Ecto neural progenitor cell (in vitro differentiated cells): ENCODE measurements at regions not wholly inside any gene's neighbourhood (a gene's known extent, or its start where the extent isn't known, plus 50 kb on each side); places are given as distances from the start of the nearest gene placed in this dataset.

Experiments used
- DNase-seq: peaks from one replicate; pipeline ENCODE4 v3.0.0-alpha.2; 2018; ENCODE audit warnings: low spot score

DNA sequence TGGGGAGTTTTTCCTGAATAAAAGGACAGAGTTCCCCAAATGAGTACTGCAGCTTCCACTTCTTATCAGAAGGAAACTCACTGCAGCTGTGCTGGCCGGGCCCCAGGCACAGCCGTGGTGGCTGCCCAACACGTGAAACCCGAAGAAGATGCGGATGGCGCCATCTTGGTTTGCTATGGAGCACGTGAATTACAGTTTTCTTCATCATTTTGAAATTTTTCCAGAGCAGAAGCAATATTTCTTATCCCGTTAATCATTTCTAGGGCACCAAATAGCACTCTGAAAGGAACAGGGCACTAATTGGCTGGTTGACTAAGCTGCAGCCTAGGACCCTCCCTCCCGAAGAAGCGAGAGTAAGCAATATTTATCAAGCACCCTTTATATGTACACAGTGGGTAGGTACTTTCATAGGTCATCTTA lies 63.2 kb upstream of the EPS8L3 start:
- DNase-seq = no peak

DNA sequence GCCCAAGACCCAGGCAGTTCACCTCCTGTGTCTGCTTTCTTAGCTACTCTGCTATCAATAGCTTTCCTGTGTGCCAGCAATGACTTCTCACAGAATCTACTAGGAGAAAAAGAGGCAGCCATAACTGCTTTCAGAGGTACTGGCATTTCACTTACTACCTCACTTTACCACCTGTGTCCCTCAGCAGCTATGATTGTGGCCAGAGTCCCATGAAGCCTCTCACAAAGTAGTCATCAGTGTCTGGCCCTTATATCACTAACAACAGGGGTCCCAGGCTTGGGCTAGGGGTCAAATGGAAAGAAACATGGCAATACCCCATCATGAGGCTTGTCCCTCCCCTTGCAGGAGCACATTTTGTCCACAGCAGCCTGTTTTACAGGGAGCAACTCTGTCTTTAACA lies 62.7 kb upstream of the EPS8L3 start:
- DNase-seq = no peak

DNA sequence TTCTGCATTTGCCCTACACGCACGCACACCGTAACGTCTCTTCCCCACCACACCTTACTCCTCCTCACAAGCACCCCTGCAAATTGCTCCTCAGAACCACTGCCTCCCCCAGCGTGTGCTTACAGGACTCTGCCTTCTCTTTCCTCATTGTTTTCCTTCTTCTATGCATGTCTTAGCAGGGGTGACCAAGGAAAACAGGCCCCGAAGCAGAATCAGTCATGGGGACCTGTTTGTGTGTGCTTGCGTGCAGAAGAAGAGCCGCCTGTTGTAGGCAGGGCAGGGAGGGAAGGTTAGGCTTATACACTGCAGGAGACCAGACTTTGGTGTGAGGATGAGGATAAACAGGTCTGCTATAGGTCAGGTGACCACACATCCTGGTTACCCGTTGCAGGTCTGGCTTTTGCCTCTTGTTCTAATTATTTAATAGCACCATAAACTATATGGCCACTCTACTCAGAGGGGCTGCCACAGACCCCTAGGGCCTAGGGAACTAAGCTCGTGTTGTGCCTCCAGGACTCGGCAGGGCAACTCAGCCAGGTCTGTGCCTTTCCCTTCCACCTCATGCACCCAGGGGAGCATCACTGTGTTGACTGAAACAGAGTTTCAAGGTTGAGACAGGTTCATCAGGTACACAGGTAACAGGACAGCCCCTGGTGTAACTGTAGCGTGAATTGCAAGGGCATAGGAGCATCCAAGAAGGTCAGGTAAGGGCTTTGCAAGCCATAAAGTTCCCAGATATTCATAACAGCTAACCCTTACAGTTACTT lies 60.8 kb upstream of the EPS8L3 start:
- no peak for DNase-seq

DNA sequence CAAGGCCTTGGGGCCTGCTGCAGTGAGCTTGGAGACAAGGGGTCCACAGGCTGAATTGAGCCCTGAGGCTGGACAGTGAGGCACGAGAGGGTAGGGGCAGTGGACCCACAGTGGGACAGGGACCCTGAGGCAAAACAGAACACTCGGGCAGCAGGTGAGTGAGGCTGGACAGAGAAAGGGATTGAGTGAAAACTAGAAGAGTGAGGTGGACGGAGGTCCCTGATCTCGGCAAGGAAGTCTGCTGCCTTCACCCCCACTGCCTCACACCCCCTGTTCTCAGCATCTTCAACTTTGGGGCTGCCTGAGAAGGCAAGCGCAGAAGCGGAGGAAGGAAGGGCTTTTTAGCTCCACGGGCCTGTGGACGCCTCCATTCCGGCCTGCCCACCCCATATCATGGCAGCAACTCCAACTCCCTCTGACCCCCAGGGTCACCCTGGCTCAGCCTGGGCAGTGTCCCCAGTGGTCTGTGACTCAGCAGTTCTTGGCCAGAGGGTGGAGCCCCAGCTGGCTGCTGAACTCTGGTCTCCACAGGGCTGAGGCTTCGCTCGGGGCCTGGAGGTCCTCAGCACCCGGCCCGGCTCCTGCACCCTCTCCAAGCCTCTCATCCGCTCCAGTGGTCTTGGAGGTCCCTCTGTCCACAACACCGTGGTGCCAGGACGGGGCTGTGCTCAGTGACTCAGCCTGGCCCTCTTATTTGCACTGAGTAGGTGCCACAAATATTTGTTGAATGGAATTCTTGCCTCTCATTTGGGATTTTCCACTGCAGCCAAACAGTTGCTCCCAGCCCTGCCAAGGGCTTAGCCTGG lies 60.0 kb upstream of the EPS8L3 start:
- no peak for DNase-seq

DNA sequence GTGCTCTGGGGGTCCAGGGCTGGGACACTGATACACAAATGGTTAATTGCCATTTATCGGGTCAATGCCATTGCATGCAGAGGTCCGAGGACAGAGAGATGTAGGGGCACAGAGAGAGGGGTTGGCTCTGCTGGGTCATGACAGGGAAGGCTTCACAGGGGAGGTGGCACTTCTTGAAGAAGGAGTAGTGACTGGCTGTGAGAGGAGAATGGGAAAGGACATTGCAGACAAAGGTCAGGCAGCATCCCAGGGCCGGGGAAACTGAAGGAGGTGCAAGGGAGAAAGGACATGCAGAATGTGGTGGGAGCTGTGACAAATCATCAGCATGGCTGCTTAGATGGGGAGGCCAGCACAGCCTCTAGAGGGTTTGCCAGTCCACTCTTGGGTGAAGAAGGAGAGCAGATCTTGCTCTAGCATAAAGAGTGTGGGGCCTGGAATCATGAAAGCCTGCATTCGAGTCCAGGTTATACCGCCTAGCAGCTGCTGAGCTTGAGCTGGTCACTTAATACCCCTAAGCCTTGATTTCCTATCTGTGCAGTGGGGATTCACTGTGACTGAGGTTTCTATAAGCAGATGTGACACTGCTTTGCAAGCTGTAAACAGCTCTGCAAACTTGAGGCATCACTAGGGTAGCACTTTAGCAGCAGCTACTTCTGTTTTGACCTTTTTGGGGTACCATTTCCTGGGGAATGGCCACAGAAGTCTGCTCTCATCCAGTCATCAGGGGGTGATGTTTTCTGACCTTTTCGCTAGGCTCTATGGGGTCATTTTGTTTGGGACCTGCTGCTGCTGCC lies 59.2 kb upstream of the EPS8L3 start:
- no peak for DNase-seq

DNA sequence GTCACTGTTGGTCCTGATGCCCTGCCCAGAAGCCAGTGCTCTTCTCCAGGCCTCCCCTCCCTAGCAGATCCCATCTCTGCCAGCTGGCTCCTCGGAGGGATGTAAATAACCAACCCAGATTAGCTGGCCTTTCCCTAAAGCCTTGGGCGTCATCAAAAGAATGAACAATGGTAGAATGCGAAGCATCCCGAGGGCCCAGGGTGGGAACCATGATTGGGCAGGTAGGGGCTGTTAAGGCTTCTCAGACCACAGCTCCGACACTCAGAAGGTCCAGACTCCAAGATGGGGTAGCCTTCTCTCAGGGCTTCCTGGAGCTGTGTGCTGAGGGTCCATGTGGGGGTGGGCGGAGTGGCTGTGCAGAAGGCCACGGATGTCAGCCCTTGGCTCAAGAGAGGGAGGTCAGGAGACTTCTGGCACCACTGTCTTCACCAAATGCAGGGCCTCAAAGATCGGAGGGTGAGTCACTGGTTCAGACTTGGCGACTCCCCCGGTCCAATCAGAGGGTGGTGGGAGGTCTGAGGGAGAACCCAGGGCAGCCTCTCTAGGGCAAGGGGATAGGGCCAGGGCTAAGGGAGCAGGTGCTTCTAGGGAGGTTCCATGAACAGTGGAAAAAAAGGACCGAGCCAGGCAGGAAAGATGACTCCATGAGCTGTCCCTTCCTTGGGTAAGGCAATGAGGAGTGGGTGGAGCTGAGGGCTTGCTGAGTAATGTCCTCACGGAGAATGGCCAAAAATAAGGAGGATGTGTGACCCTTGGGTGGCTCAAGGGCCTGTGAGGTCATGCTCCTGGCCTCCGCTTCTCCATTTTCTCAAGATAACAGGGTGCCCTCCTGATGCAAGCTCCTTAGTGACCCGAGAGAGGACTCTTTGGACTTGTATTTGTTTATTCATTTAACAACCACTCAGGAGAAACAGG lies 58.4 kb upstream of the EPS8L3 start:
- no peak for DNase-seq

DNA sequence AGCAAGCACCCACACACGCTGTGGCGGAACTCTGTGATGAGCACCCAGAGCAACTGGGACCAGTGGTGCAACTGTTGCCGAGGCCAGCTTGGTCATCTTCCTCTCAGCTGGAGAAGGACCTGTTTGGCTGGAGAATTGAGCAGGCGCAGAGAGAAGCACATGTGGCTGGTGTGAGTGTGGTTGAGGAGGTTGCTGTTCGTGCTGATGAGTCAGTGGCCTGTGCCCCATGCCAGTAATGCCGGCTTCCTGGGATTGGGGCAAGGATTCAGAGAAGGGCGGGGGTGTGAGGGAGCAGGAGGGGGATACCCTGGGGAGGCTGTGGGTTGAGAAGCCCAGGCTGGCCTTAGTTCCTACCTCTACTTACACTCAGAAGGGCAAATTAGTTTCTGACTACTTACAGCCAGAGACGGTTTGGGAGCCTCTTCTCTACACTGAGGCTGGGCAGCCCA lies 57.5 kb upstream of the EPS8L3 start:
- DNase-seq = no peak

DNA sequence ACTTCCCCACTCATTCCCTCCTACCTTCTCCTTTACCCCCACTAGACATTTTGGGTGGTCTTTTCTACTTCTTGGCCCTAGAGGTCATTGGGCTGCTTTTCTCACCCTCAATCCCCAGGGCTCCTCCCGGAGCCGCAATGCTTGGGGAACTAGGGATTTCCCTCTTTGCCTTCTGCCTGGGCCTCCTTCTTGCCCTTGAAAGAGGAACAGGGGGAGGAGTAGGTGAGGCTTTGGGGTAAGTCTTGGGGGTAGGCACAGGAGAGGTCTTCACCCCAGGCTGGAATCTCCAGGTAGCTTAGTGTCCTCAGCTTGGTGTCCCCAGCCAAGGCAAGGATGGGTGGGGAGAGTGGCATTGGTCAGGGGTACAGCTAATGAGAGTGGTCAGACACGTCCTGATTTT lies 56.2 kb upstream of the EPS8L3 start:
- DNase-seq = no peak

DNA sequence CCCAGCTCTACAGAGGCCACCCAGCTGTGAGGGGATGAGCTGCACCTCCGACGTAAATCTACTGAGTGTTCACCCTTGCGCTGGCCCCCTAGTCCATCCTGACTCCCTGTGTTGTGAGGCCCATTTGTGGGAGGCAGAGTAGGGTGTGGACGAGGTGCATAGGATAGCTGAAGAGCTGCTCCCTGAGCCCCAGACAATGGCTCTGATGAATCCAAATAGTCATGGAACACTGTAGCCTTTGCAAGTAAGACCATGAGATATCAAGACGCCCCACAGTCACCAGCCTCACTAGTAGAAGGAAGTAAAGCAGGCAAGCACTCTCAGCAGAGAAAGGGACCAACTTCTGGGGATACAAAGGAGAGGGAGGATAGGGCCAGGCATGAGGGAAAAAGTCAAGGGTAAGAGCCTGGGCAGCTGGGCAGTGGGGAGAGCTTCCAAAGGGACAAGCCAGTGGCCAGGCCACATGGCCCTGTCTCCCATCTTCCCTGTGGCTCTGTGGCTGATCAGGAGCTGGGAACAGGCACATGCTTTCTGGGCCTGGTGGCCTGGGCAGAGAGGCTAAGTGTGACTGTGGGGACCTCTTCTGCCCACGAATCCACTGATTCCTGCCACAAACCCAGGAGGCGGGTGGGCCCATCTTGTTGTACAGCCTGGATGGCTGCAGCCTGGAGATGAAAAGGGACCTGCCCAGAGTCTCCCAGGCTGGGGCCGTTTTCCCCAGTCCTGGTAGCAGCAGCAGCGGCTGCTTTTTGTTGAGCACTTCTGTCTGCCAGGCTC lies 55.5 kb upstream of the EPS8L3 start:
- DNase-seq = no peak

DNA sequence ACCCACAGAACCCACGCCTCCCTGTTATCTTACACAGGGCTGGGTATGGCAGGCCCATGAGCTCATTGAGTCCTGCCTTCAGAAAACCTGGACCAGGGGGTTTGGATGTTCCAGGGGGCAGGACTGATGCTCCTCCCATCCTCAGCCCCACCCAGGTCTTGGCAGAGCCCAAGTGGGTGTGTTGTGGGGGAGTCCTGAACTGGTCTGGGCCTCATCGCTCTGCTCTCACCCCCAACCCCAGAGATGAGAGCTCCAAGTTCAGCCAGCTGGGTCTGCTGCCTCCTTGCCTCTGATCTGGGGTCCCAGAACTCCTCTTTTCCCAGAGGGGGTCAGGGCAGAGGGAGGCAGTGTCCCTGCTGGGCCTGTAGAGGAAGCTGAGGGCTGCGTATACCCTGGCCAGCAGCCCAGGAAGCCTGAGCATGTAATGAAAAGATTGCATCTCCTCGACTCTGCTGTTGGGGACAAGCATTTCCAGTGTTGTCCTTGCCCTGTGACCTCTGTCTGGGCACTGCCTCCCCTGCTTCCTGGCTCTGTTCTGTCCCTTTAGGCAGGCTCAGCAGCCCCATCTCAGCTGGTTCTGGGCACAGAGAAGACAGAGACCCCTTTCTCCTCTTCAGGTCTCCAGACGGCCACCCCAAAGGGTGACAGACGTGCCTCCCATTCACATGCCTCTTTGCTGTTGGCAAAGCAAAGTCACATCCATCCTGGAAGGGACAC lies 54.7 kb upstream of the EPS8L3 start:
- DNase-seq = no peak

DNA sequence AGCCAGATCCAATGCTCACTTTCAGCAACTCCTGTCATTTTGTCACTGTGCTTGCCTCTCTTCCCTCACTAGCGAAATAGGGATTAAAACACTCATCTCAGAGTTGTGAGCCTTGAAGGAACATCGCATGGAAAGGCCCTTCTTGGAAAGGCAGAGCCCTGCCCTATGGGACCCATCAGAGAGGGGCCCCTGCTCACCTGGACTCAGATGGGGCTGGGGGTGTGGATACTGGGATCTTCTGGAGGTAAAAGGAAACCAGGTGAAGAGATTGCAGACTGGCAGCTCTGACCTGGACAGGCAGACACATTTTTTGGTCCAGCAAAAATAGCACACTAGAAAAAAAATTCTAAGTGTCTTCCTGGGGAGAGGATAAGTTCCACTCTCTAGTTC lies 54.2 kb upstream of the EPS8L3 start:
- DNase-seq = no peak

DNA sequence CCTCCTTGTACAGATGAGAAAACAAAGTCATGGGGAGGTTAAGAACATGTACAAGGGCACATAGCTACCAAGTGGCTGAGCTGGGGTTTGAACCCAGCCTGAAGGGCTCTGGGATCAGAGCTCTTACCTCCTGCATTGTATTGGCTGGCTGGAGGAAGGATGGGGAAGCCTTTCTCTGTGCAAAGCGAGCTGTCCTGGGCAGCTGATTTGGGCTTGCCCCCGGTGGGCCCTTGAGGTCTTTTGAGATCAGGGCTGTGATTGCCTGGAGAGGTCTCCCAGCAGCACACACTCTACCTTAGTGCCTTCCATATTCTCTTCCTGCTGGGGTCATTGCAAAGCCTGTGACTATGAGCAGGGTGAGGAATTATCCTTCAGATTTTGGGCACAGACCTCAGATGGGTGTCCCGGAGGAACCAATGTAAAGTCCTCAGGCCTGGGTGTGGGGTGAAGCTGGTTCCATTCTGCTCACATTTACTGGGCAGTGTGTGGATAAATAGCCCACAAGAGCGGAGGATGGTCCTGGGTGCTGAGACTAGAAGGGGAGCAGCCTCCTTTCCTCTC lies 53.3 kb upstream of the EPS8L3 start:
- no peak for DNase-seq

DNA sequence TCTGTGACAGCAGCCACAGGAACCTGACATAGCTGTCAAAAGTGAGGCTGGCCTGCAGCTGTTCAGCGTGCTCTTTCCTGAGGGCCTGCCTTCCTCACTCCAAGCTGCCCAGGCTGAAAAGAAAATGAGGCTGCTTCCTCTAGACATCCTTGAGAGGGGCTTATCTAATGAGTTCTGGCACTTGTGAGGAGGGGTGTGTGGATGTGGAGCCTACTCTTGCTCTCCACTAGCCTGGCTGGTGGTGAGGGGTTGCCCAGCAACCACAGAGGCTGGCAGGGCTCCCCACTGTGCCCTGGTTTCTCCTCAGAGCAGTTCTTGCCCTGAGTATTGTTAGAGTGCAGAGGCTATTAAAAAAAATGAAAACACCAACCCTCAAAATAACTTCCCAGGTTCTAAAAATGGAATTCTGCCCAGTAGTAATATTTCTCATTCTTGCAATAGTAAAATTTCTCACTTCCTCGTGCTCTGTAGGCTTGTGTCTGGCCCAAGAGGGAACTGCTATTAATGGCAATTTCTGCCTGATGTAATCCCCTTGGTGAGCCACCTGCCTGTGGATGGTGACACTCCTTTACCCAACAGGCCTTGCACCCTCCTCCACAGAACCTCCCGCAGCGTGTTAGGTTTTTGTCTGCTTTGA lies 52.6 kb upstream of the EPS8L3 start:
- no peak for DNase-seq

DNA sequence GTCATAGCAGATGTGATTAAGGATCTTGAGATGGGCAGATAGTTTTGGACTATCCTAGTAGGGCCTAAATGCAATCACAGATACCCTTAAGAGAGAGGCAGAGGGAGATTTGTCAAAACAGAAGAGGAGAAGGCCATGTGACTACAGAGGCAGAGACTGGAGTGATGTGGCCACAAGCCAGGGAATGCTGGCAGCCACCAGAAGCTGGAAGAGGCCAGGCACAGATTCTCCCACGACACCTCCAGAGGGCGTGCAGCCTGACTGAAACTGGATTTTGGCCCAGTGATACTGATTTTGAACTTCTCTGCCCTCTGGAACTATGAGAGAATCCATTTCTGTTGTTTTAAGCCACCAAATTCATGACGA lies 52.1 kb upstream of the EPS8L3 start:
- DNase-seq = no peak

DNA sequence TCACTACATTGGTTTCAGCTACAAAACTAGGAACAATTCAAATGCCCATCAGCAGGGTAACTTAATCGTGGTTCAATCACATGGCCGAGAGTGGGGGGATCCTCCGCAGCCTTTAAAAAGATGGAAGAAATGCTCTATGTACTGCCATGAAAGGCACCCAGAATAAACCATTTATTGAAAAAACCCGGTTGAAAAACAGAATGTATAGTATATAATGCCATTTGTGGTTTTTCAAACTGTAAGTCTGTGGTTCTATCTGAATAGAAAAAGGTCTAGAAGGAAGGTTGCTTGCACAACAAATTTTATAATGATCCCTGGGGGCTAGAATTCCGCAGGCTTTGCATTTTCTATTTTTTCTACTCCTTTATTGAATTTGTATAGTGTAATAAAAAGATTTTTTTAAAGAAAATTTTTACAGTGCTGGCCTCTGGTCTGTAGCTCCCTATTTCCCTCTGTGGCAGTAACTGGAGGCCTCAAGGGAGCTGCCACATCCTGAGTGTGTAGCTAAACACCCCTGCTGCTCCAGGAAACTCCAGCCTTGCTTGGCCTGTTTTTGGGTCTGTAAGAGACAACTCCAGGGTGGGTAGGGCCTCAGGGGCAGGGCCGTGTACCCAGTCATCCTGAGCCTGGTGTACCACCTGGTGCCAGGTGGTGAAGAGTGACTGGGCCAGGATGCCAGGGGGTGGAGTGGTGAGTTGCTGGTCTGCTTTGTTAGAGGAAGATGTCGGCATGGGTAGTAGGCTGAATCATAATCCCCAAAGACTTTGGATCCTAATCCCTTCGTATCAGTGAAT lies 51.5 kb upstream of the EPS8L3 start:
- no peak for DNase-seq

DNA sequence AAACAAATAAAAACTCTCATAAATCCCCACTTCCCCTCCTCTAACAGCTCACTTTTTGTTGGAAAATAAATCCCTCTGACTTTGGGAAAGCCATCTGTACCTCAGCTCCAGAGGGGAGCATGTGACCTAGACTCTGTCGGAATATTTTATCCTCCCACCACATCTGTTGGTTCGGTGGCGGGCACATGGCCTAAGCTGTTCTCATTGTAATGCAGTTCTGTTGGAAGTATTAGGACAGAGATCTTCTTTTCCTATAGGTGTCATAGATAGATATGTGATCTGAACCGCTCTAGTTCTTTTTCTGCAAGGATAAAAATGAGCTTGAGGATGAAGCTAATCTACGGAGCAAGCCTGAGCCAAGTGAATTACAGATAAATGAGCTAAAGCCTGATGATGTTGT lies 50.5 kb upstream of the EPS8L3 start:
- peak; percentile 38 for DNase-seq
